ENCODE measurements at regions not wholly inside any gene's neighbourhood (a gene's known extent, or its start where the extent isn't known, plus 50 kb on each side); places are given as distances from the start of the nearest gene placed in this dataset.

DNA sequence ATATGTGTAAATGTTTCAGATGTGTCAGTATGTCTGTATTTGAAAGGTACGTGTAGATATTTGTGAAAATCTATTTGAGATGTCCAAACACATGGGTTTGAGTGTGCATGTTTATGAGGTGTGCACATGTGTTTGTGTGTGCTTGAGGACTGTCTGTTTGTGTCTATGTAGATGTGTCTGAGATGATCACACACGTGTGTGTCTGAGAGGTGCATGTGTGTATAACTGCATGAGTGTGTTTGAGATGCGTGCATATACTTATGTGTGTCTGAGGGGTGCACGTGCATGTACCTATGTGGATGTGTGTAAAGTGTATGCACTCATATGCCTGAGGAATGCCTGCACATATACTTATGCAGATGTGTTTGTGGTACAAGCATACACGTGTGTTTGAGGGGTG lies 584.4 kb downstream of the BUD13 start:
- H3K4me1 ChIP-seq (ENCODE audit: low read depth): peaks cover 8% of the 10 kb centered on the region
- DNase-seq: no peak
- no peaks in the 10 kb centered on the region for H3K9me3 ChIP-seq
- H3K36me3 ChIP-seq (ENCODE audit: low read depth): no peaks in the 10 kb centered on the region
- ATAC-seq: no peak
- TF ChIP-seq, protein P1, sequence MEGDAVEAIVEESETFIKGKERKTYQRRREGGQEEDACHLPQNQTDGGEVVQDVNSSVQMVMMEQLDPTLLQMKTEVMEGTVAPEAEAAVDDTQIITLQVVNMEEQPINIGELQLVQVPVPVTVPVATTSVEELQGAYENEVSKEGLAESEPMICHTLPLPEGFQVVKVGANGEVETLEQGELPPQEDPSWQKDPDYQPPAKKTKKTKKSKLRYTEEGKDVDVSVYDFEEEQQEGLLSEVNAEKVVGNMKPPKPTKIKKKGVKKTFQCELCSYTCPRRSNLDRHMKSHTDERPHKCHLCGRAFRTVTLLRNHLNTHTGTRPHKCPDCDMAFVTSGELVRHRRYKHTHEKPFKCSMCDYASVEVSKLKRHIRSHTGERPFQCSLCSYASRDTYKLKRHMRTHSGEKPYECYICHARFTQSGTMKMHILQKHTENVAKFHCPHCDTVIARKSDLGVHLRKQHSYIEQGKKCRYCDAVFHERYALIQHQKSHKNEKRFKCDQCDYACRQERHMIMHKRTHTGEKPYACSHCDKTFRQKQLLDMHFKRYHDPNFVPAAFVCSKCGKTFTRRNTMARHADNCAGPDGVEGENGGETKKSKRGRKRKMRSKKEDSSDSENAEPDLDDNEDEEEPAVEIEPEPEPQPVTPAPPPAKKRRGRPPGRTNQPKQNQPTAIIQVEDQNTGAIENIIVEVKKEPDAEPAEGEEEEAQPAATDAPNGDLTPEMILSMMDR (IDR thresholded peaks at IDR 0.05): no peak
- intact Hi-C loops (cut with DNase I, micrococcal nuclease): no loop called here
- no peak overlapping the region for H3K4me3 ChIP-seq

DNA sequence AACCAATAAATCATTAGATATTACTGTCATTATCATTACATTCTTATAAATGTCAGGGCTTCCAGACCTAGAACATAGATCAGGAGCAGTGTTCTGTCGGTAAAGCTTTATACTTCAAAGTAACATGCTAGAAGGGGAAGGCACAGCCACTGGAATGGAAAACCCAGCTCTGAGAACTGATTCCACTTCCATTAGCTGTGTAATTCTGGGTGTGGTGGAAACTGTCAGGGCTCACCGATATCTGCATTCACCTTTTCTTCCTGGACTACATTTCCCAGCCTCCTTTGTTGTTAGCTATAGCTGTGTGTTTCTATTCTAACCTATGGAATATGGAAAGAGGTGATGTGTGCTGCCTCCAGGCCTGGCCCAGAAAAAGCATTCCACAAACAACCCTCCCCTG lies 585.8 kb downstream of the BUD13 start:
- TF ChIP-seq, protein P1 (IDR thresholded peaks at IDR 0.05): no peak
- no peaks in the 10 kb centered on the region for H3K4me1 ChIP-seq (ENCODE audit: low read depth)
- H3K4me3 ChIP-seq: no peak overlapping the region
- no peak for ATAC-seq
- no peaks in the 10 kb centered on the region for H3K9me3 ChIP-seq
- no peak for DNase-seq
- intact Hi-C loops (cut with DNase I, micrococcal nuclease): no loop called here
- no peaks in the 10 kb centered on the region for H3K36me3 ChIP-seq (ENCODE audit: low read depth)

DNA sequence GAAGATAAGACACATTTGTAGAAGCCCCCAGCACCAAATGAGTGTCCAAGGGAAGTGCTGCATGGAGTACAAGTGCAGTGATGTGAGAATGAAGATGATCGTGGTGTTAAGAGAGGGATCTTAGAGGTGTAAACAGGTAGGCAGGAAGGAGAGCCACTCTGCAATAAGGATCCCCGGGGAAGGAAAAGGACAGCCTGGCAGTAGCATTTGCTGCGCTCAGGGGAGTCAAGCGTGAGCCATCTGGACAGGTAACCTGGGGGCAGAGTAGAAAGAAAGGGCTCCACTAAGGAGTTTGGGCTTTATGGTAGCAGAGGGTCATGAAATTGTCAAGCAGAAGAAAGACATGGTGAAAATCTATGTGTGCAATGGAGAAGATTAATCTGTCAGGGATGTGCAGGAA lies 587.2 kb downstream of the BUD13 start:
- H3K4me3 ChIP-seq: no peak overlapping the region
- ATAC-seq: no peak
- intact Hi-C loops (cut with DNase I, micrococcal nuclease): no loop called here
- H3K4me1 ChIP-seq (ENCODE audit: low read depth): no peaks in the 10 kb centered on the region
- no peak for DNase-seq
- TF ChIP-seq, protein P1 (IDR thresholded peaks at IDR 0.05): no peak
- H3K36me3 ChIP-seq (ENCODE audit: low read depth): no peaks in the 10 kb centered on the region
- no peaks in the 10 kb centered on the region for H3K9me3 ChIP-seq

DNA sequence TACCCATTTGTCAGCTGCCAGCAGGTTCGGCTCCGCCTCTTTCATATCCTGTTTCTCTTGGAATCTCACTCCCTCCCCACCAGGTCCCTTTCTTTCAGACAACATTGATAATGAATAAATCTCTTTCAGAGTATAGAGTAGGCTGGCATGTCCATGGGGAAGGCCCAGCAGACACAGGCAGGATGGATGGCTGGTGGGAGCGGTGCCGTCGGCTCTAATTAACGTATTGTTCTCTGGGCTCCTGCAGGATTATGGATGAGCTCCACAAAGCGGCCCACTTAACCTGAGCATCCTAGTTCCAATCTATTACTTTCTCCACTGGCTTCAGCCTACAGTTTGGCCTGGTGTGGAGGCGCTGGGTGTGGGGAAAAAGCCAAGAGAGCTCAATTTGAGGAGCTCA lies 588.0 kb downstream of the BUD13 start:
- H3K4me1 ChIP-seq (ENCODE audit: low read depth): no peaks in the 10 kb centered on the region
- no peaks in the 10 kb centered on the region for H3K9me3 ChIP-seq
- DNase-seq (no peak), ATAC-seq (no peak)
- H3K36me3 ChIP-seq (ENCODE audit: low read depth): no peaks in the 10 kb centered on the region
- no peak overlapping the region for H3K4me3 ChIP-seq
- TF ChIP-seq, protein P1 (IDR thresholded peaks at IDR 0.05): no peak
- intact Hi-C loops (cut with DNase I, micrococcal nuclease): loop anchor here in 1 of 2 donors (5.0 kb wide), 1 partner anchor 97 kb away; no protein-coding TSS in a partner anchor

DNA sequence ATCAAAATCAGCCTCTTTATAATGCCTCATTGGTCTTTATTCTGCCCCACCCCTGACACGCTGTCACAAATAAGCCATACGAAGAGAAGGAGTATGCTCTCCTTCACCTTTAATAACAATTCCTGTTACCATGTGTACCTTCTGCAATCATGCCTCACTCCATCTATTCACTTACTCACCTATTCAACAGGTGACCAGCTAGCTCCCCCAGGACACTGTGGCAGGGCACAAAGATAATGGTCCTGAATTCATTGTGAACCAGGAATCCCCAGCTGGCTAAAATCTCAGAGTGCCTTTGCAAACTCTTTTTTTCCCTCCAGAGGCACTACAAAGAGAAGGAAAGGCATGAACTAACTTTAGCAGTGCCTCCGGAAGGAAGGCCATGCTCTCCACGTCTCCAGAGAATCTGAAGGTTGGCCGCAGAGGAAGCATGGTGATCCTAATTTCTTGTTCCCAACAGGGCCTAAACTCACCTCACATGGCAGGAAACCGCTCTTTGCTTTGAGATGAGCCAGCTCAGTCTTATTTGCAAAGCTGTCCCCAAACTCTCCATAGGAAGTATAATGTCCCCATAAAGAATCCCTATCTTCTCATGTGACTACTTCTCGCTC lies 590.3 kb downstream of the BUD13 start:
- Histone ChIP-seq H3K4me1 (ENCODE audit: low read depth) (no peaks in the 10 kb centered on the region), H3K9me3 (no peaks in the 10 kb centered on the region), H3K4me3 (no peak overlapping the region), H3K36me3 (ENCODE audit: low read depth) (no peaks in the 10 kb centered on the region)
- DNase-seq (no peak), ATAC-seq (no peak)
- TF ChIP-seq, protein P1 (IDR thresholded peaks at IDR 0.05): no peak
- intact Hi-C loops (cut with DNase I, micrococcal nuclease): loop anchor here in 1 of 2 donors (5.0 kb wide), 1 partner anchor 95 kb away; no protein-coding TSS in a partner anchor
